DMS 273 (cell line): ENCODE measurements at regions not wholly inside any gene's neighbourhood (a gene's known extent, or its start where the extent isn't known, plus 50 kb on each side); places are given as distances from the start of the nearest gene placed in this dataset.
"Not testable (repeated sequence)": the region's sequence is repeated elsewhere in the genome, so short reads cannot be mapped to it uniquely, and the experiment has no call there.

Experiments
- DNase-seq: peaks from one replicate; lab custom pipeline; 2025; ENCODE audit not compliant: unreplicated experiment; lab: John Stamatoyannopoulos, UW

- DNase-seq = no peak
Observed at GRCh38 chr6:67450641-67451040, 1184.4 kb upstream of the ADGRB3 start.

DNA sequence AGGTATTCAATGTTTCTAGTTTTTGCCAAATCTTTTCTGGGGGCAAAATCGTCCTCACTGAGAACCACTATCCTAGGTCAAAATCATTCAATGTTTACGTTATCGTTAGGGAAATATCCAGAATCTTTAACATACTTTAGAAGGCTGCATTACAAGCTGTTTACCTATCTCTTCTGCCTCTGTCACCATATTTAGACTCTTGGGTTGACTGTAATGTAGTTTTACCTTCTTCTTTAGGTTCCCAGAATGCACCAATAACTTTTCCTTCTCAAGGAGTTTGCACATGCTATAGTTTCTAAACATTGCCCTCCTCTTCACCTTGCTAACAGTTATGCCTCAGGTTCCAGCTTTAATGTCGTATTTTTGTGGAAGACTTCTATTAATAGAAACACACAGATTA, 1185.5 kb upstream of the ADGRB3 start:
- no peak for DNase-seq

GRCh38 chr6:67433124-67433523, 1202.0 kb upstream of the ADGRB3 start:
- no peak for DNase-seq

DNA sequence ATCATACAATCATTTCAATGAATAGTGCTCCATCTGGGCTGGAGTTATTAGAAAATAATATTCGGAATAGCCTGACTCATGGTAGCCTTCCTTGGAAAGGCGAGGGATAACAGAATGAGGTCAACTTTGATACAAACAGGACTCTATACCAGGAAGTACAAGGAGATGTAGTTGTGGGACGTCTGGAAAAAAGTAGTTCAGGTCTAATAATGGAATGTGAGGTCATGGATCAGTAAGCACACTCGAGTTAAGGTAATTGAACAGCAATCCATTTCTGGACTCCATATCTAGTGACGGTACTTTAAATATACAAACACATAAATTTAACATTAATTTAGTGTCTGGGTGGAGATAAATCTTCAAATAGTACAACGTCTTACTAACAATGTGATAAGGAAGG, 1204.0 kb upstream of the ADGRB3 start:
- no peak for DNase-seq

- DNase-seq = not testable (repeated sequence)
Observed at GRCh38 chr6:67426686-67427085, 1208.4 kb upstream of the ADGRB3 start.

DNA sequence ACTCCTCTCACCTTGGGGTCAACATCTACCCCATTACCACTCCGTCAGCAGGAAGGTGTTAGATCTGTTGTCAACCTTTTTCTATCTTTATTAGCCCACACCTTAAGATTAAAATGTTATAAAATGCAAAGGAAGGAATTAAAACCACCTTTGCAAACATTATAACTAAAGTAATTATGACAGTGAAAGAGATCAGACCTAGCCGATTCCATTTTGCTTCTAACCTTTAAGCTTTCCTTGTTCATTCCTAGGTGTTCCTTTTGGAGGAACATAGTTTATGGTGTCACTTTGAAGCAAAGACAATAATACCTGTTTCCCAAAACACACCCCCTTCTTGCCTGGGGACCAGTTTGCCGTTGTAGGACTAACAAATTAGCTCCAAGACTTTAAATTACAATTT, 1223.0 kb upstream of the ADGRB3 start:
- DNase-seq = no peak

GRCh38 chr6:67411036-67411435, 1224.0 kb upstream of the ADGRB3 start:
- no peak for DNase-seq

DNA sequence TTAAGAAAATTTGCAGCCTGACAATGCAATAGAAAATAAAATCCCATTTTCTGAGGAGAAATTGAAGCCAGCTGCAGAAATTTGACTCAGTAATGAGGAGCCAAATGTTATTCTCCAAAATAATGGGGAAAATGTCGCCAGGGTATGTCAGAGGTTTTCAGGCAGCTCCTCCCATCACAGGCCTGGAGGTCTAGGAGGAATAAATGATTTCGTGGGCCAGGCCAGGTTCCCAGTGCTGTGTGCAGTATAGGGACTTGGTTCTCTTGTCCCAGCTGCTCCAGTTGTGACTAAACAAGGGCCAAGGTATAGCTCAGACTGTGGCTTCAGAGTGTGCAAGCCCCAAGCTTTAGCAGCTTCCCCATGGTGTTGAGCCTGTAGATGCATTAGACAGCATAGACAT, 1240.8 kb upstream of the ADGRB3 start:
- DNase-seq = no peak

GRCh38 chr6:67393356-67393755, 1241.7 kb upstream of the ADGRB3 start:
- no peak for DNase-seq

GRCh38 chr6:67391955-67392354, 1243.1 kb upstream of the ADGRB3 start:
- DNase-seq = no peak

GRCh38 chr6:67369679-67370078, 1265.4 kb upstream of the ADGRB3 start:
- no peak for DNase-seq

GRCh38 chr6:67362976-67363375, 1272.1 kb upstream of the ADGRB3 start:
- no peak for DNase-seq

- DNase-seq = no peak
Observed at GRCh38 chr6:67361264-67361663, 1273.8 kb upstream of the ADGRB3 start.

DNA sequence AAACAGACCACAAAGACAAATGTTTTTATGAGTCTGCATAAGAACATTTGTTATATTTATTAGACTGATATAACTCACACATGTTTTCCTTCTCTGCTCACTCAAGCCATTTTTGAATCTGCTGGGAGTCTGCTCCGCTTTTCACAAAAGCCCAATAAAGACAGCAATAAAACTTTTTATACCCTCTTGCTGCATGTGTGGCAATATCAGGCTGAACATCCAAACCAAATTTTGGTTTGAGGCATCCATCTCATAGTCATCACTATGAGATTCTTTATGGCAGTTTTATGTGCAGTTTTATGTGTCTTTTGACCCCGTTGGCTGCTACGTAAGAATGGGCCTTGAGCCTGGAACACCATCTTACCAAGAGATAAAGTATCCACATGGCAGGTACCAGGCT, 1276.8 kb upstream of the ADGRB3 start:
- no peak for DNase-seq

GRCh38 chr6:67353861-67354260, 1281.2 kb upstream of the ADGRB3 start:
- no peak for DNase-seq

- no peak for DNase-seq
Observed at GRCh38 chr6:67352717-67353116, 1282.4 kb upstream of the ADGRB3 start.

GRCh38 chr6:67350729-67351128, 1284.4 kb upstream of the ADGRB3 start:
- DNase-seq = no peak

GRCh38 chr6:67345946-67346345, 1289.1 kb upstream of the ADGRB3 start:
- DNase-seq = peak; percentile 2

DNA sequence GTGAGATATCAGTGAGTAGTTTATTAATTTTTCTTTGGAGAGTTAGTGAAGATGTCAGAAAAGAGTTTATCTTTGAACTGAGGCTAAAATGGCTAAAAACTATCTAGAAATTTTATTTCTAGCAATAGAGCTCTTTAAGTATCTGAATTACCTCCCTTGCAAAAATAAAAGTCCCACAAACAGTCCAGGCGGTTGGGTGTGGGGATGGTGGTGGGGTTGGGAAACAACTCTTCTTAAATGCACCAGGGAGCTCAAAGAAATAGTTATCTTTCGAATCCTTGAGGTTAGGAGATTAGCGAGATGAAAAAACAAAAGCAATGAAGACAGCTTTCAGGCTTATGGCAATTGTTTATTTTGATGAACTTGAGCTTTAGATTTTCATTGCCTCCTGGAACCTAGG, 1299.1 kb upstream of the ADGRB3 start:
- no peak for DNase-seq

GRCh38 chr6:67331304-67331703, 1303.8 kb upstream of the ADGRB3 start:
- no peak for DNase-seq

GRCh38 chr6:67328269-67328668, 1306.8 kb upstream of the ADGRB3 start:
- no peak for DNase-seq

- DNase-seq = peak; percentile 2
Observed at GRCh38 chr6:67300430-67301040, 1334.5 kb upstream of the ADGRB3 start.

DNA sequence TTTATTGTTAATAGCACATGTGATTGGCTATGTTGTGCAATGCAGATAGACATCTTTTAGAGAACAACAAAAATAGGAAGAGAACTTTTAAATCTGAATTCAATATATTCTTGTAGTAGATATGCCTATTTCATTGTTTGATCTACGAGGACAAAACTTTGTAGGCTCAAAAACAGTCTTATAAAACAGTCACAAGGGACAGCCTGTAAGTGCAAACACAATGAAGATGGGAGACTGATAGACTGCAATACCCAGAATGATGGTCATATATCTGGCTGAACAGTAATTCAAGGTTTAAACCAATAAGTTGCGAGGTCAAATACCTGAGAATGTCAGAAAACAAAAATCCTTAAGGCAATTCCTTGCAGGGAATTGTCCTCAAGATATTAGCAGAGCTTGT, 1342.9 kb upstream of the ADGRB3 start:
- DNase-seq = no peak

- no peak for DNase-seq
Observed at GRCh38 chr6:67287566-67287965, 1347.5 kb upstream of the ADGRB3 start.
